ENCODE measurements at regions not wholly inside any gene's neighbourhood (a gene's known extent, or its start where the extent isn't known, plus 50 kb on each side); places are given as distances from the start of the nearest gene placed in this dataset.

DNA sequence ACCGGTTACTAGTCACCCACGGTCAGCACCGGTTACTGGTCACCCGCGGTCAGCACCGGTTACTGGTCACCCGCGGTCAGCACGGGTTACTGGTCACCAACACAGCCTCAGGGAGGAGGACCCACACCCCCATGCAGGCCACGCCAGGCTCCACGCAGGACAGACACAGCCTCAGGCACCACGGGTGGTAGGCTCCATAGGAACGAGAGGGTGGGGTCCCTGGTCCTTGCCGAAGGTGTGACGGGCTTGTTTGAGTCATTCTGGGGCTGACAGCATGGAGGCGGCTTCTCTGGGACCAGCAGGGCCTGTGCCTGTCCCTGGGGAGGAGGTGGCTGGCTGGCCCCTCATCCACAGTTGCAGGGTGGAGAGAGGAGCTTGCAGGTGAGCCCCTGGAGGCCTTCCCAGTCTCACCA lies 122.8 kb upstream of the SOX1 start:
- no peak overlapping the region for H3K4me3 ChIP-seq
- no peak for DNase-seq
- H3K27me3 ChIP-seq = no peaks in the 10 kb centered on the region
- WGBS, 2 donors (ENCODE audit: low coverage in 1 of 2) = 69% methylated on average over 14 of the region's 16 CpGs; no CpG with 5 or more reads in 1 of the 2 donors
- intact Hi-C loops (cut with DNase I; ENCODE audit: low total_unique reads) = no loop called here
- in situ Hi-C loops (cut with MboI; ENCODE audit: low pct_ligation_motif_present in 1 of 4, low pct_unique_long_range_greater_than_20kb in 1 of 4, low sequenced_read_pairs in 3 of 4) = no loop called here
- H3K36me3 ChIP-seq = no peaks in the 10 kb centered on the region
- no peaks in the 10 kb centered on the region for H3K4me1 ChIP-seq
- no peak for TF ChIP-seq EP300 (IDR thresholded peaks at IDR 0.05; ENCODE audit: low read depth)
- TF ChIP-seq, protein P1, sequence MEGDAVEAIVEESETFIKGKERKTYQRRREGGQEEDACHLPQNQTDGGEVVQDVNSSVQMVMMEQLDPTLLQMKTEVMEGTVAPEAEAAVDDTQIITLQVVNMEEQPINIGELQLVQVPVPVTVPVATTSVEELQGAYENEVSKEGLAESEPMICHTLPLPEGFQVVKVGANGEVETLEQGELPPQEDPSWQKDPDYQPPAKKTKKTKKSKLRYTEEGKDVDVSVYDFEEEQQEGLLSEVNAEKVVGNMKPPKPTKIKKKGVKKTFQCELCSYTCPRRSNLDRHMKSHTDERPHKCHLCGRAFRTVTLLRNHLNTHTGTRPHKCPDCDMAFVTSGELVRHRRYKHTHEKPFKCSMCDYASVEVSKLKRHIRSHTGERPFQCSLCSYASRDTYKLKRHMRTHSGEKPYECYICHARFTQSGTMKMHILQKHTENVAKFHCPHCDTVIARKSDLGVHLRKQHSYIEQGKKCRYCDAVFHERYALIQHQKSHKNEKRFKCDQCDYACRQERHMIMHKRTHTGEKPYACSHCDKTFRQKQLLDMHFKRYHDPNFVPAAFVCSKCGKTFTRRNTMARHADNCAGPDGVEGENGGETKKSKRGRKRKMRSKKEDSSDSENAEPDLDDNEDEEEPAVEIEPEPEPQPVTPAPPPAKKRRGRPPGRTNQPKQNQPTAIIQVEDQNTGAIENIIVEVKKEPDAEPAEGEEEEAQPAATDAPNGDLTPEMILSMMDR (IDR thresholded peaks at IDR 0.05) = no peak
- TF ChIP-seq POLR2AphosphoS5 (IDR thresholded peaks at IDR 0.05) = no peak
- no peak for TF ChIP-seq POLR2A (IDR thresholded peaks at IDR 0.05)
- H3K27ac ChIP-seq = no peak overlapping the region
- no peaks in the 10 kb centered on the region for H3K9me3 ChIP-seq

DNA sequence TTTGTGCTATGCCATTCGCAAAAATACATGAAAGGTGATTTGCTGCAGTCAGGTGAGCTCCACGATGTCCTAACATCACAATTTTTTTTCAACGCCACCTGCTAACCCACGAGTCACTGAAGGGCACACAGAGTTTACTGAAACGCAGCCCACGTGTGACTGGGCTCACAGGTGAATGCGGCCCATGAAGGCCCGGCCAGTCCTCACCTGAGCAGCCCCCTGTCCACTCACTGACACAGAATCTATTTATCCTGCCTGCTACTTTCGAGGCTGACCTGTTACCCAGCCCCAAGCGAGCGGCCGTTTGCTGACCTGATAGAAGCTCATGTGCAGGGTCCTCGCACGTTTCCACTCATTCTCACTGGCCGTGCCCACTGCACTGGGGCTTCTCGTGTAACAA lies 121.9 kb upstream of the SOX1 start:
- 63 to 86% methylated on average over 4 to 16 of the region's 16 CpGs for WGBS, 2 donors (ENCODE audit: low coverage in 1 of 2)
- intact Hi-C loops (cut with DNase I; ENCODE audit: low total_unique reads) (no loop called here), in situ Hi-C loops (cut with MboI; ENCODE audit: low pct_ligation_motif_present in 1 of 4, low pct_unique_long_range_greater_than_20kb in 1 of 4, low sequenced_read_pairs in 3 of 4) (no loop called here)
- Histone ChIP-seq H3K27ac (no peak overlapping the region), H3K36me3 (no peaks in the 10 kb centered on the region), H3K9me3 (peaks cover 0 to 2% of the 10 kb centered on the region in 2 donors), H3K4me3 (no peak overlapping the region), H3K4me1 (no peaks in the 10 kb centered on the region), H3K27me3 (no peaks in the 10 kb centered on the region)
- no peak for DNase-seq
- TF ChIP-seq EP300 (IDR thresholded peaks at IDR 0.05; ENCODE audit: low read depth) (no peak), POLR2AphosphoS5 (IDR thresholded peaks at IDR 0.05) (no peak), POLR2A (IDR thresholded peaks at IDR 0.05) (no peak)
- TF ChIP-seq, protein P1 (IDR thresholded peaks at IDR 0.05) = no peak

DNA sequence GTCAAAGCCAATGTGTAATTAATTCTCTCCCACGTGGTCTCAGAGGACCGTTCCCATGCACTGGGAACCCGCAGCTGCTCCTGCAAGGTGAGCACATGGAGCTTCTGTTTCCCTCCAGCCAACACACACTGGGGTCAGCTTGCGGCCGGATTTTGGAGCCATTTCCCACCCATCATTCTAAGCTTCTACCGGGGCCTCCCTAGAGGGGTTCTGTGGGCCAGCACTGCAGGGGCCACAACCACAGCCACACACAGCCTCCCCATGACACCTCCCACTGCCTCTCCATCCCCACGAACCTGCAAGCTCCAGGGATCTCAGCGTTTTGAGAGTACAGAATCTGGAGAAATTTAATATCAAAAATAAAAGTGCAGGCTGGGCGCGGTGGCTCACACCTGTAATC lies 120.7 kb upstream of the SOX1 start:
- H3K9me3 ChIP-seq = peaks cover 0 to 5% of the 10 kb centered on the region in 2 donors
- H3K4me1 ChIP-seq = no peaks in the 10 kb centered on the region
- TF ChIP-seq, protein P1 (IDR thresholded peaks at IDR 0.05) = no peak
- no peak for TF ChIP-seq POLR2A (IDR thresholded peaks at IDR 0.05)
- TF ChIP-seq EP300 (IDR thresholded peaks at IDR 0.05; ENCODE audit: low read depth) = no peak
- no peak for TF ChIP-seq POLR2AphosphoS5 (IDR thresholded peaks at IDR 0.05)
- intact Hi-C loops (cut with DNase I; ENCODE audit: low total_unique reads) = no loop called here
- no peaks in the 10 kb centered on the region for H3K27me3 ChIP-seq
- H3K36me3 ChIP-seq = no peaks in the 10 kb centered on the region
- no peak overlapping the region for H3K4me3 ChIP-seq
- DNase-seq = no peak
- in situ Hi-C loops (cut with MboI; ENCODE audit: low pct_ligation_motif_present in 1 of 4, low pct_unique_long_range_greater_than_20kb in 1 of 4, low sequenced_read_pairs in 3 of 4) = no loop called here
- no peak overlapping the region for H3K27ac ChIP-seq
- 44 to 71% methylated on average over 2 to 10 of the region's 10 CpGs for WGBS, 2 donors (ENCODE audit: low coverage in 1 of 2)

DNA sequence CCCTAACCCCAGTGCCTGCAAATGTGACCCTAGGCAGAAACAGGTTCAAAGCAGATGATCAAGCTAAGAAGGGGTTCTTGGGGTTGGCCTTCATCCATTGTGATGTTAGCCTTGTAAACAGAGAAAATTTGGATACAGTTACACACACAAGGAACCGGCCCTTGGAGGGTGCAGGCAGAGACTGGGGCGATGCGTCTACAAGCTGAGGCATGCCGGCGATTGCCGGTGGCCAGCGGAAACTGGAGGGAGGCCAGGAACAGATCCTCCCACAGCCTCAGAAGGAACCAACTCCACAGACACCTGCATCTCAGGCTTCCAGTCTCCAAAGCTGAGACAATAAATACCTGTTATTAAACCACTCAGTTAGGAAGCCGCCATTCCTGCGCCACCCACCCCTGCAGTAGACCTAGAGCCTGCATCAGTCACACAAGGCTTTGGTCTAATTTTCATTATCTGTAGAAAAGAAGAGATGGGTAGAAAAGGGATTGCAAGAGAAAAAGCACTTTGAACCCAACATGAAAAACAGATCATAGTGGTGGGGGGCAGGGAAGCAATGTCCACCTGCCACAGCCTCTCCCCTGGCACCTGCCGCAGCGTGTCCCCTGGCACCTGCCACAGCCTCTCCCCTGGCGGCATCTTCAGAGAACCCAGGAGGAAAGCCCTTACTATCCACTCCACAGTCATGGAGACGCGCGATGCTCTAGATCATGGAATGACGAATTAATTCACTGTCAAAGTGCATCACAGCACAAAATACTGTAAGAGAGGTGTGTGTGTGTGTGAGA lies 119.7 kb upstream of the SOX1 start:
- DNase-seq = no peak
- Histone ChIP-seq H3K9me3 (peaks cover 0 to 5% of the 10 kb centered on the region in 2 donors), H3K27me3 (no peaks in the 10 kb centered on the region), H3K4me1 (no peaks in the 10 kb centered on the region), H3K36me3 (no peaks in the 10 kb centered on the region), H3K27ac (no peak overlapping the region), H3K4me3 (no peak overlapping the region)
- intact Hi-C loops (cut with DNase I; ENCODE audit: low total_unique reads) (no loop called here), in situ Hi-C loops (cut with MboI; ENCODE audit: low pct_ligation_motif_present in 1 of 4, low pct_unique_long_range_greater_than_20kb in 1 of 4, low sequenced_read_pairs in 3 of 4) (no loop called here)
- 76 to 79% methylated on average over 7 to 16 of the region's 16 CpGs for WGBS, 2 donors (ENCODE audit: low coverage in 1 of 2)
- no peak for TF ChIP-seq POLR2AphosphoS5 (IDR thresholded peaks at IDR 0.05)
- TF ChIP-seq, protein P1 (IDR thresholded peaks at IDR 0.05) = no peak
- no peak for TF ChIP-seq POLR2A (IDR thresholded peaks at IDR 0.05)
- TF ChIP-seq EP300 (IDR thresholded peaks at IDR 0.05; ENCODE audit: low read depth) = no peak
